AG04450 (cell line): ENCODE measurements at regions not wholly inside any gene's neighbourhood (a gene's known extent, or its start where the extent isn't known, plus 50 kb on each side); places are given as distances from the start of the nearest gene placed in this dataset.

Experiments used
- CTCF ChIA-PET: fragments of 300-600, 350-600 bp; formaldehyde crosslinking; extraction: SDS; loops from one replicate; lab custom pipeline; 2022; ENCODE audit warnings: antibody characterized with exemption, inconsistent platforms; lab: Charles Lee
- POLR2A ChIA-PET: fragments of 350-600 bp; formaldehyde crosslinking; extraction: SDS; loops from one replicate; lab custom pipeline; 2021; ENCODE audit warnings: antibody characterized with exemption, inconsistent platforms; lab: Yijun Ruan, JAX
- DNase-seq: peaks from one replicate; pipeline ENCODE4 v3.0.0-alpha.2; 2011; ENCODE audit warnings: low read depth, low spot score
- H3K27ac ChIP-seq: one replicate; pipeline ENCODE4 v1.5.1; 2012; ENCODE audit warnings: low read depth, low read length, control low read depth
- H3K27me3 ChIP-seq: one replicate; pipeline ENCODE4 v1.6.0; 2012; ENCODE audit warnings: low read length; ENCODE audit not compliant: control insufficient read depth, insufficient read depth
- H3K4me3 ChIP-seq: 2 replicates; pipeline ENCODE4 v1.5.1; 2011; ENCODE audit warnings: mild to moderate bottlenecking, low read depth, low read length, control low read depth
- H3K9me3 ChIP-seq: 2 replicates; pipeline ENCODE4 v1.5.1; 2012; ENCODE audit warnings: low read length; ENCODE audit not compliant: control insufficient read depth, insufficient read depth
- TF ChIP-seq, protein P1 (sequence below): IDR thresholded peaks from 2 replicates; pipeline ENCODE4 v1.5.1; 2011; ENCODE audit warnings: low read depth, low read length, control low read depth, inconsistent platforms

DNA sequence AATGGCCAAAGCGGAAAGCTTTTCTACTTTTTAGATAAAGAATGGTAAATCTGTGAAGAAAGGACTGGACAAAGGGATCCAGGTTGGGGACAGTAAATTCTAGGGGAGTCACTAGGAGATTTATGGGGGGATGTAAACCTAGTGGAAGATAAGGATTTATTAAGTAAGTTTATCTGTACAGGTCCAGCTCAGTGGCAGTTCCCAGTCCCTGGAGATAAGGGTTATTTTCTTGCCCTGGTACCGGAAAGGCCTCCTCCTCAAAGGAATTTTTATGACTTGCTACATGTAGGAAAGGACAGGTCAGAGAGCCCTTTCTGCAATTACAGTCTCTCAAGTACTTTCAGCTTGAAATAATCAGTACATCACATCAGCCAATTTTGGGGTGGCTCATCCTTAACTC lies 72.6 kb upstream of the BICD1 start:
- DNase-seq = no peak
- H3K27ac ChIP-seq = no peak overlapping the region
- ChIA-PET CTCF (interaction anchor here (1.7 kb wide), 1 partner anchor 26 kb away, joined by 8 read pairs; no protein-coding TSS in a partner anchor), POLR2A (no interaction called here)
- no peaks in the 10 kb centered on the region for H3K9me3 ChIP-seq
- H3K27me3 ChIP-seq = peaks cover 6% of the 10 kb centered on the region
- no peak overlapping the region for H3K4me3 ChIP-seq
- TF ChIP-seq, protein P1, sequence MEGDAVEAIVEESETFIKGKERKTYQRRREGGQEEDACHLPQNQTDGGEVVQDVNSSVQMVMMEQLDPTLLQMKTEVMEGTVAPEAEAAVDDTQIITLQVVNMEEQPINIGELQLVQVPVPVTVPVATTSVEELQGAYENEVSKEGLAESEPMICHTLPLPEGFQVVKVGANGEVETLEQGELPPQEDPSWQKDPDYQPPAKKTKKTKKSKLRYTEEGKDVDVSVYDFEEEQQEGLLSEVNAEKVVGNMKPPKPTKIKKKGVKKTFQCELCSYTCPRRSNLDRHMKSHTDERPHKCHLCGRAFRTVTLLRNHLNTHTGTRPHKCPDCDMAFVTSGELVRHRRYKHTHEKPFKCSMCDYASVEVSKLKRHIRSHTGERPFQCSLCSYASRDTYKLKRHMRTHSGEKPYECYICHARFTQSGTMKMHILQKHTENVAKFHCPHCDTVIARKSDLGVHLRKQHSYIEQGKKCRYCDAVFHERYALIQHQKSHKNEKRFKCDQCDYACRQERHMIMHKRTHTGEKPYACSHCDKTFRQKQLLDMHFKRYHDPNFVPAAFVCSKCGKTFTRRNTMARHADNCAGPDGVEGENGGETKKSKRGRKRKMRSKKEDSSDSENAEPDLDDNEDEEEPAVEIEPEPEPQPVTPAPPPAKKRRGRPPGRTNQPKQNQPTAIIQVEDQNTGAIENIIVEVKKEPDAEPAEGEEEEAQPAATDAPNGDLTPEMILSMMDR = no peak

- ChIA-PET CTCF (interaction anchor here (1.2 kb wide), 1 partner anchor 24 kb away, joined by 6 read pairs; no protein-coding TSS in a partner anchor), POLR2A (no interaction called here)
- no peak for DNase-seq
- H3K4me3 ChIP-seq = no peak overlapping the region
- no peaks in the 10 kb centered on the region for H3K9me3 ChIP-seq
- TF ChIP-seq, protein P1 = no peak
- peaks cover 3% of the 10 kb centered on the region for H3K27me3 ChIP-seq
- no peak overlapping the region for H3K27ac ChIP-seq
Measured at GRCh38 chr12:32036477-32037263, 70.0 kb upstream of the BICD1 start.

GRCh38 chr12:32039347-32039746 lies 67.3 kb upstream of the BICD1 start:
- TF ChIP-seq, protein P1 = no peak
- Histone ChIP-seq H3K9me3 (peaks cover 18% of the 10 kb centered on the region), H3K4me3 (no peak overlapping the region), H3K27me3 (no peaks in the 10 kb centered on the region), H3K27ac (no peak overlapping the region)
- no peak for DNase-seq
- ChIA-PET CTCF (interaction anchor here (1.8 kb wide), 2 partner anchors 21 to 386 kb away, joined by 6 to 8 read pairs; no protein-coding TSS in a partner anchor), POLR2A (no interaction called here)

DNA sequence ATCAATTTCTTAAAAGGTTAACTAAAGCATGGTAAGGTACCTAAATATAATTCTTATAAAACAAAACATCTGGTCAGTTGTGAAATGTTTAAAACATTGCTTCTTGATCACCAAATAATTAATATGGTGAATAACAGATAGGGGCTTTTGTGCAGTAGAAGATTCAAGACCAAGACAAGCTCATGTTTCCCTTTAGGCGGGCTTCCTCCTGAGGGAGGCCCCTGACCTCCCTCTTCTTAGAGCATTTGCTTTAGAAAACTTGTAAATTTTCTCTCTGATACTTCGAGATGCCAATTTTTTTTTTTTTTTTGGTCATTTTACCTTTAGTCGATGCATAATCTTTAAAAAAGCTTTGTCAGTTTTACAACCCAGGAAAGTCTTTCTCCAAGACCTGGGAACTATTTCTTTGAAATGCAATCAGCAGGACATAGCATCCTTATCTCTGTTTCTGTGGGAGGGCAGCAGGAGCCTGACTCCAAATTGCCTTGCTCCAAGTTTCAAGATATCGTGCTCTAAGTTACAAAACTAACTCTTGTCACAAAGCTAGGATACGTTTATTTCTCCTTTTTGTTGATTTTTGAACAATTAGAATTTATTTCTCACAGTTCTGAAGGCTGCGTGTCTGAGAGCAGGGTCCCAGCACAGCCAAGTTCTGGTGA lies 66.6 kb upstream of the BICD1 start:
- POLR2A ChIA-PET = no interaction called here

More for the DNA sequence above, 66.6 kb upstream of the BICD1 start:
- CTCF ChIA-PET = interaction anchor here (0.5 to 1.8 kb wide), 4 partner anchors 20 to 387 kb away, joined by 3 to 8 read pairs (median 5); no protein-coding TSS in a partner anchor
- DNase-seq = no peak
- Histone ChIP-seq H3K27ac (no peak overlapping the region), H3K27me3 (no peaks in the 10 kb centered on the region), H3K4me3 (no peak overlapping the region), H3K9me3 (peaks cover 18% of the 10 kb centered on the region)
- TF ChIP-seq, protein P1 = no peak
